Naive thymus-derived CD4-positive, alpha-beta T cell (primary cell): ENCODE measurements at regions not wholly inside any gene's neighbourhood (a gene's known extent, or its start where the extent isn't known, plus 50 kb on each side); places are given as distances from the start of the nearest gene placed in this dataset.

ENCODE experiments used
- ATAC-seq: fragments of 150-1000 bp; cut with Tn5 transposase; 2 replicates; pipeline ENCODE4 v1.10.0; 2021; ENCODE audit warnings: mild to moderate bottlenecking, moderate library complexity
- CTCF ChIA-PET: fragments of 350-600 bp; sonication (Branson Sonifier 250); formaldehyde crosslinking; loops from one replicate; lab custom pipeline; 2021; ENCODE audit warnings: antibody characterized with exemption; lab: Charles Lee
- POLR2A ChIA-PET: fragments of 350-600 bp; sonication (Branson Sonifier 250); formaldehyde crosslinking; loops from one replicate; lab custom pipeline; 2021; ENCODE audit warnings: antibody characterized with exemption, inconsistent platforms; lab: Charles Lee
- DNase-seq, 9 donors: peaks; one replicate each; pipeline versions ENCODE4 v3.0.0 to v3.0.0-alpha.2; 2020 to 2022; ENCODE audit warnings: mixed read lengths in 1 of 9
- H3K27ac ChIP-seq: one replicate; pipeline ENCODE4 v1.7.0; 2013; ENCODE audit warnings: mild to moderate bottlenecking, low read depth, low read length, moderate library complexity
- H3K27me3 ChIP-seq, 2 donors: one replicate each; pipeline ENCODE4 v1.7.0; 2013; ENCODE audit warnings: low read length in 2 of 2, mild to moderate bottlenecking in 2 of 2, moderate library complexity in 2 of 2; ENCODE audit not compliant: control insufficient read depth in 2 of 2, insufficient read depth in 2 of 2
- H3K36me3 ChIP-seq, 3 experiments: 1 replicate in 2 of 3; 2 replicates in 1 of 3; pipeline ENCODE4 v1.7.0; 2013; ENCODE audit warnings: low read length in 3 of 3, mild to moderate bottlenecking in 3 of 3, moderate library complexity in 1 of 3; ENCODE audit not compliant: insufficient read depth in 3 of 3, control insufficient read depth in 2 of 3
- H3K4me1 ChIP-seq, 2 donors: one replicate each; pipeline ENCODE4 v1.7.0; 2013; ENCODE audit warnings: low read length in 2 of 2, mild to moderate bottlenecking in 2 of 2, moderate library complexity in 1 of 2; ENCODE audit not compliant: control insufficient read depth in 2 of 2, insufficient read depth in 2 of 2
- H3K4me3 ChIP-seq: 2 replicates; pipeline ENCODE4 v1.7.0; 2013; ENCODE audit warnings: mild to moderate bottlenecking, low read length
- H3K9me3 ChIP-seq, 3 experiments: 1 replicate in 2 of 3; 2 replicates in 1 of 3; pipeline ENCODE4 v1.7.0; 2013; ENCODE audit warnings: low read length in 3 of 3; ENCODE audit not compliant: control insufficient read depth in 2 of 3
- H3K27ac Mint-ChIP-seq, 9 donors: one replicate each; pipeline ENCODE4 v1.8.0; 2020 to 2022; ENCODE audit warnings: mixed read lengths in 9 of 9, mild to moderate bottlenecking in 8 of 9, moderate library complexity in 5 of 9, inconsistent platforms in 2 of 9
- H3K27me3 Mint-ChIP-seq, 5 donors: one replicate each; pipeline ENCODE4 v1.8.0; 2021 to 2022; ENCODE audit warnings: mixed read lengths in 5 of 5, mild to moderate bottlenecking in 1 of 5
- H3K36me3 Mint-ChIP-seq, 5 donors: one replicate each; pipeline ENCODE4 v1.8.0; 2020 to 2022; ENCODE audit warnings: mixed read lengths in 5 of 5, mild to moderate bottlenecking in 3 of 5, inconsistent platforms in 1 of 5
- H3K4me1 Mint-ChIP-seq, 7 donors: one replicate each; pipeline ENCODE4 v1.8.0; 2020 to 2022; ENCODE audit warnings: mixed read lengths in 7 of 7, mild to moderate bottlenecking in 3 of 7, inconsistent platforms in 1 of 7
- H3K4me3 Mint-ChIP-seq, 10 donors: one replicate each; pipeline ENCODE4 v1.8.0; 2020 to 2022; ENCODE audit warnings: mild to moderate bottlenecking in 10 of 10, mixed read lengths in 10 of 10, moderate library complexity in 6 of 10, inconsistent platforms in 2 of 10
- H3K9me3 Mint-ChIP-seq, 11 donors: one replicate each; pipeline ENCODE4 v1.8.0; 2020 to 2022; ENCODE audit warnings: mixed read lengths in 11 of 11, mild to moderate bottlenecking in 4 of 11, inconsistent platforms in 1 of 11, moderate library complexity in 1 of 11
- intact Hi-C, 2 donors: fragments of 100-400 bp; cut with micrococcal nuclease; formaldehyde crosslinking; loops; one replicate each; pipeline ENCODE4 v1.15.1; 2023

DNA sequence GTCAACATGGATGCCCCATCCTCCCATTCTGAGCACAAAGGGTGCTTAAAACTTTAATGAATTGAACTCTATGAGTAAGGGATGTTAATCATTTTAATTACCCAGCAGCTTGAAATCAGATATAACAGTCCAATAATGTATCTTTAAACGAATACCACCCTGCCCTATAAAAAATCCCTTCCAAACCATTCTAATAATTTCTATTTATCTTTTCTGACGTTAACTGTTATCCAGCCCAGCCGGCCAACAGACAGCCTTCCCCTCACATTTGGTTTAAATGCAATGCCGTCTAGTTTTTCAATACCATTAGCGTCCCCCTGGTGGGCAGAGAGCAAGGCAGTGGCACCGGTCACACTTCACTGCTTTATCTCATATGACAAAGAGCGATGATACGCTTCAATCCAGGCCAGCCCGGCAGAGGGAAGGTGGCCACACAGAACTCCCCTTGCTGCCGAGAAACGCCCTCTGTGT is 402.2 kb upstream of the ZNF507 start:
- no peak for DNase-seq
- Histone ChIP-seq H3K27ac (no peak overlapping the region), H3K9me3 (no peaks in the 10 kb centered on the region), H3K27me3 (no peaks in the 10 kb centered on the region), H3K36me3 (no peaks in the 10 kb centered on the region), H3K4me3 (no peak overlapping the region), H3K4me1 (no peaks in the 10 kb centered on the region)
- H3K36me3 Mint-ChIP-seq, result no peaks in the 10 kb centered on the region
- CTCF ChIA-PET, result no interaction called here
- peaks cover 0 to under 1% (median 0%) of the 10 kb centered on the region in 5 donors for H3K27me3 Mint-ChIP-seq
- H3K4me1 Mint-ChIP-seq, result no peaks in the 10 kb centered on the region
- peaks cover 0 to 8% (median 0%) of the 10 kb centered on the region in 11 donors for H3K9me3 Mint-ChIP-seq
- H3K4me3 Mint-ChIP-seq, result no peak overlapping the region
- POLR2A ChIA-PET, result no interaction called here
- intact Hi-C loops, result no loop called here
- ATAC-seq, result no peak
- H3K27ac Mint-ChIP-seq, result no peak overlapping the region

DNA sequence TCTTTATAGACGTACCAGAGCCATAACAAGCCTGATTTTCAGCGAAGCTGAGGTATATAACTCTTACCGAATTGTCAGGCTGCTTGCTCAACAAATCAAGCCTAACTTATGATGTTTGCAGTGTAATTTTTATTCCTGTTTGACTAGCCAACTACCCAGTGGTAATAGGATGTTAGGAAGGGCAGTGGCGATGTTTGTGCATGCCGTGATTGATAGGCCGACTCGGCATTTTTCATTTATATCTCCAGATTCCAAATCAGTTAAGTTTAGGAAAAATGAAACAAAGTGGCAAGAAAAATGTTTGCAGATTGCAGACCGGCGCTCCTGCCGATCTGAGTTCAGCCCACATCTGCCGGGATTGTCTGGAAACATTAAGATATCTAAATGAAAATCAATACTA is 401.6 kb upstream of the ZNF507 start:
- CTCF ChIA-PET, result no interaction called here
- Mint-ChIP-seq H3K9me3 (peaks cover 0 to 8% (median 0%) of the 10 kb centered on the region in 11 donors), H3K4me1 (no peaks in the 10 kb centered on the region), H3K27me3 (no peaks in the 10 kb centered on the region), H3K36me3 (no peaks in the 10 kb centered on the region), H3K4me3 (no peak overlapping the region), H3K27ac (no peak overlapping the region)
- ATAC-seq (no peak), DNase-seq (no peak)
- H3K36me3 ChIP-seq, result no peaks in the 10 kb centered on the region
- POLR2A ChIA-PET, result no interaction called here
- no peak overlapping the region for H3K27ac ChIP-seq
- no peak overlapping the region for H3K4me3 ChIP-seq
- peaks cover 0 to under 1% (median 0%) of the 10 kb centered on the region in 3 experiments for H3K9me3 ChIP-seq
- intact Hi-C loops, result no loop called here
- no peaks in the 10 kb centered on the region for H3K4me1 ChIP-seq
- H3K27me3 ChIP-seq, result no peaks in the 10 kb centered on the region

DNA sequence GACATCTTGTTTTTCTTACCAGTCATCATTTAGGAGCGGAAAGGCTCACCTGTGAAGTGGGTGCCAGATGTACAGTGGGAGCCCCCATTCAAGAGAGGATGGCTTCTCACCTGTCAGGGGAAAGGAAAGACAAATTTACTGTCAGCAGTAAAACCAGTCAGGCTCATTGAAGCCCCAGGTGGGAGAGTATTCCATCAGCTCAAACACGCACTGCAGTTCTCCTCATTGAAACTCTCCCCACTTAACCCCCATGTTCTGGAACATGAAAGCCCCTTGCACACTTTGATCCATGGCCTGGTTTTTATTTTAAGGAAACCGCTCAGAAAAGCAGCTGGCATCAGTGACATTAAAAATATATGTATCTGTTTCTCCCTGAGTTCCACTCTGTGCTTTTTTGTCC is 401.1 kb upstream of the ZNF507 start:
- H3K36me3 ChIP-seq, result no peaks in the 10 kb centered on the region
- ATAC-seq, result no peak

DNA sequence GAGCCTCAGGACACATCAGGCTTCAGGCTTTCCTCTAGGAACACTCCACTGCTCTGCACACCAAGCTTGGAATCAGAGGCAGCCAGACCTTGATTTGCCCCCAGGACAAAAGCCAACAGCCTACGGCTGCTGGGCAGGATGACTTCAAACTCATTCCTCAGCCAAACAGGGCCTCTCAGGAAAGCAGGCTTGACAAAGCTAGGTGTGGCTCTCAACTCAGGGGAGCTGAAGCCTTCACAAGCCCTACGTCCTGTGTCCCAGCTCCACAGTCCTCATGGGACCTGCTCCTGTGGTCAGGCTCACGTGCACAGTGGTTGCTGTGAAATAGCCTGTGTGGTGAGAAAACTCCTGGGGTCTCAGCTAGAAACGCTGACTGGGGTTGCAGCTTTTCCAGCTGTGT is 398.9 kb upstream of the ZNF507 start:
- CTCF ChIA-PET, result no interaction called here
- no peaks in the 10 kb centered on the region for H3K36me3 Mint-ChIP-seq
- intact Hi-C loops, result no loop called here
- no peaks in the 10 kb centered on the region for H3K36me3 ChIP-seq
- H3K4me1 ChIP-seq, result no peaks in the 10 kb centered on the region
- no peak for DNase-seq
- no peak overlapping the region for H3K4me3 Mint-ChIP-seq
- H3K4me1 Mint-ChIP-seq, result no peaks in the 10 kb centered on the region
- H3K27me3 ChIP-seq, result no peaks in the 10 kb centered on the region
- H3K27ac ChIP-seq, result no peak overlapping the region
- H3K9me3 ChIP-seq, result peaks cover 0 to 3% (median 0%) of the 10 kb centered on the region in 3 experiments
- peaks cover 0 to 6% (median 0%) of the 10 kb centered on the region in 11 donors for H3K9me3 Mint-ChIP-seq
- no peak for ATAC-seq
- H3K4me3 ChIP-seq, result no peak overlapping the region
- H3K27ac Mint-ChIP-seq, result no peak overlapping the region
- POLR2A ChIA-PET, result no interaction called here
- H3K27me3 Mint-ChIP-seq, result peaks cover 0 to 4% (median 0%) of the 10 kb centered on the region in 5 donors

More for the DNA sequence above, 401.1 kb upstream of the ZNF507 start:
- H3K36me3 Mint-ChIP-seq, result no peaks in the 10 kb centered on the region
- H3K27ac Mint-ChIP-seq, result no peak overlapping the region
- no peaks in the 10 kb centered on the region for H3K27me3 ChIP-seq
- peaks cover 0 to under 1% (median 0%) of the 10 kb centered on the region in 5 donors for H3K27me3 Mint-ChIP-seq
- H3K9me3 ChIP-seq, result peaks cover 0 to 3% (median 0%) of the 10 kb centered on the region in 3 experiments
- no peak overlapping the region for H3K4me3 Mint-ChIP-seq
- H3K4me1 Mint-ChIP-seq, result no peaks in the 10 kb centered on the region
- DNase-seq, result no peak
- ChIA-PET CTCF (no interaction called here), POLR2A (no interaction called here)
- H3K4me3 ChIP-seq, result no peak overlapping the region
- no peak overlapping the region for H3K27ac ChIP-seq
- intact Hi-C loops, result no loop called here
- H3K4me1 ChIP-seq, result no peaks in the 10 kb centered on the region
- H3K9me3 Mint-ChIP-seq, result peaks cover 0 to 8% (median 0%) of the 10 kb centered on the region in 11 donors

GRCh38 chr19:31947436-31948115 is 397.8 kb upstream of the ZNF507 start:
- Mint-ChIP-seq H3K4me1 (no peaks in the 10 kb centered on the region), H3K27ac (no peak overlapping the region), H3K27me3 (peaks cover 0 to 4% (median 0%) of the 10 kb centered on the region in 5 donors), H3K9me3 (peaks cover 0 to 15% (median 5%) of the 10 kb centered on the region in 11 donors), H3K36me3 (no peaks in the 10 kb centered on the region), H3K4me3 (no peak overlapping the region)
- intact Hi-C loops, result no loop called here
- no peak overlapping the region for H3K27ac ChIP-seq
- no peak overlapping the region for H3K4me3 ChIP-seq
- H3K36me3 ChIP-seq, result no peaks in the 10 kb centered on the region
- ATAC-seq (no peak), DNase-seq (no peak)
- POLR2A ChIA-PET, result no interaction called here
- no peaks in the 10 kb centered on the region for H3K27me3 ChIP-seq
- no peaks in the 10 kb centered on the region for H3K4me1 ChIP-seq
- peaks cover 0 to 3% (median 0%) of the 10 kb centered on the region in 3 experiments for H3K9me3 ChIP-seq
- CTCF ChIA-PET, result no interaction called here

GRCh38 chr19:31952693-31953092 is 392.7 kb upstream of the ZNF507 start:
- no peak overlapping the region for H3K27ac ChIP-seq
- peaks cover 0 to 5% (median 4%) of the 10 kb centered on the region in 5 donors for H3K27me3 Mint-ChIP-seq
- CTCF ChIA-PET, result no interaction called here
- H3K4me1 Mint-ChIP-seq, result no peaks in the 10 kb centered on the region
- H3K27ac Mint-ChIP-seq, result no peak overlapping the region
- no peaks in the 10 kb centered on the region for H3K27me3 ChIP-seq
- H3K4me3 ChIP-seq, result no peak overlapping the region
- DNase-seq (no peak), ATAC-seq (no peak)
- peaks cover 0 to 3% (median 0%) of the 10 kb centered on the region in 3 experiments for H3K9me3 ChIP-seq
- no peaks in the 10 kb centered on the region for H3K36me3 Mint-ChIP-seq
- H3K9me3 Mint-ChIP-seq, result peaks cover 2 to 16% (median 8%) of the 10 kb centered on the region in 11 donors
- no peaks in the 10 kb centered on the region for H3K36me3 ChIP-seq
- H3K4me1 ChIP-seq, result no peaks in the 10 kb centered on the region
- H3K4me3 Mint-ChIP-seq, result no peak overlapping the region
- intact Hi-C loops, result no loop called here
- POLR2A ChIA-PET, result no interaction called here

DNA sequence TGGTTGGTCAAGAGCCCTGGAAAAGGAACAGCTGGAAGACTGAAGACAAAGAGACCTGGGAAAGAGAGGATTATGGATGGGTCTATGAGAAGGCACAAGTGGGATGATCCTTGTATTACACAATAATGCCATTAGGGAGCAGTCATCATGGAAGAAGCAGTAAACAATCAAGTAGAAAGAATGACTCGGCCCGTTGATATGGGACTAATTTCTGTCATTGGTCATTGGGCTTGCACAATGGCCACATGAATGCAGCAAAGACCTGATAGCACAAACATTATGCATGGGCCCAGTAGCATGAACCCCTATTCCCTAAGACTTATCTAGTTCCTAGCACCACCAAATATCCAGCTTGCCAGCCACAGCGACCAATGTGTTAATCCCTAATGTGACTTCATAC is 390.3 kb upstream of the ZNF507 start:
- Mint-ChIP-seq H3K27ac (no peak overlapping the region), H3K36me3 (no peaks in the 10 kb centered on the region), H3K27me3 (peaks cover 0 to 5% (median 4%) of the 10 kb centered on the region in 5 donors), H3K4me3 (no peak overlapping the region), H3K9me3 (peaks cover 2 to 16% (median 11%) of the 10 kb centered on the region in 11 donors), H3K4me1 (no peaks in the 10 kb centered on the region)
- no peaks in the 10 kb centered on the region for H3K9me3 ChIP-seq
- H3K27me3 ChIP-seq, result no peaks in the 10 kb centered on the region
- POLR2A ChIA-PET, result no interaction called here
- intact Hi-C loops, result no loop called here
- H3K4me3 ChIP-seq, result no peak overlapping the region
- no peak for ATAC-seq
- H3K36me3 ChIP-seq, result no peaks in the 10 kb centered on the region
- DNase-seq, result no peak
- CTCF ChIA-PET, result no interaction called here
- no peak overlapping the region for H3K27ac ChIP-seq
- H3K4me1 ChIP-seq, result no peaks in the 10 kb centered on the region
